ENCODE measurements at regions not wholly inside any gene's neighbourhood (a gene's known extent, or its start where the extent isn't known, plus 50 kb on each side); places are given as distances from the start of the nearest gene placed in this dataset.

- TF ChIP-seq CTCF (IDR thresholded peaks at IDR 0.05 in 2 of 3, conservative IDR thresholded peaks at IDR 0.05 in 1 of 3; ENCODE audit: borderline replicate concordance in 1 of 3, insufficient read depth in 1 of 3, low read depth in 2 of 3, low read length in 2 of 3), result no peak
- no peak for TF ChIP-seq POLR2A (IDR thresholded peaks at IDR 0.05; ENCODE audit: borderline replicate concordance, extremely low read depth, insufficient read depth, insufficient read length)
- TF ChIP-seq REST (IDR thresholded peaks at IDR 0.05; ENCODE audit: low read depth), result no peak
- TF ChIP-seq POLR2AphosphoS5 (IDR thresholded peaks at IDR 0.05; ENCODE audit: low read depth, low read length), result no peak
- no peak for TF ChIP-seq EGR1 (IDR thresholded peaks at IDR 0.05; ENCODE audit: low read depth)
- no peak for TF ChIP-seq EZH2 (IDR thresholded peaks at IDR 0.05)
- no peak for TF ChIP-seq YY1 (IDR thresholded peaks at IDR 0.05; ENCODE audit: extremely low read depth, insufficient replicate concordance, low read depth, low read length)
- no peak for TF ChIP-seq EZH2phosphoT487 (IDR thresholded peaks at IDR 0.05; ENCODE audit: borderline replicate concordance)
- no peak for TF ChIP-seq SIN3A (IDR thresholded peaks at IDR 0.05; ENCODE audit: low read depth)
Measured at GRCh38 chr4:42711496-42711895, 54.6 kb upstream of the ATP8A1 start.
